SK-N-MC (cell line): ENCODE measurements at regions not wholly inside any gene's neighbourhood (a gene's known extent, or its start where the extent isn't known, plus 50 kb on each side); places are given as distances from the start of the nearest gene placed in this dataset.

Source experiments
- EZH2 ChIP-seq: fragments of 200-600 bp; sonication (generic); IDR thresholded peaks from one replicate; pipeline ENCODE4 v1.6.1; 2017; ENCODE audit warnings: antibody characterized with exemption
- POLR2AphosphoS5 ChIP-seq: IDR thresholded peaks from 2 replicates; pipeline ENCODE4 v1.6.1; 2012; ENCODE audit warnings: mild to moderate bottlenecking, low read depth, low read length, borderline replicate concordance

DNA sequence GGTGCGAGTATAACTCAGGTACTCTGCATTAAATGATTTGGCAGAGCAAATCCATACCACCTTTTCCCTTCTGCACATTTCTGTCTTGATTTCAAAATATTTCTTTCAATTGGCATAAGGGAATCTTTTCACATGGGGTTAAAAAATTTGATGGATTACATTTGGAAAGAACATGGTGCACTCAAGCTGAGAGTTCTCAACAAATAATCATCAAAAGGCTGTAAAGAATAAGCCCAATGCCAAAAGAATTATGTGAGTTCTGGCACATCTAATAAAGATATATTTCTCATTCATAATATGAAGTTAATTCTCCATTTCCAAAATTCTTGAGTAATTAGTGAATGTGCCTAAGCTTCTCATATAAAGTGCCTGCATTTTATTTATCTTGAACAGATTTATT lies 223.1 kb downstream of the GPR37 start:
- no peak for TF ChIP-seq POLR2AphosphoS5
- TF ChIP-seq EZH2: no peak
